HG02973 (cell line): ENCODE measurements at regions not wholly inside any gene's neighbourhood (a gene's known extent, or its start where the extent isn't known, plus 50 kb on each side); places are given as distances from the start of the nearest gene placed in this dataset.
"Not testable (repeated sequence)": the region's sequence is repeated elsewhere in the genome, so short reads cannot be mapped to it uniquely, and the experiment has no call there.

Experiments
- ATAC-seq: cut with Tn5 transposase; IDR thresholded peaks from one replicate; pipeline ENCODE4 v1.9.1; 2021; ENCODE audit warnings: moderate library complexity; ENCODE audit not compliant: unreplicated experiment

GRCh38 chr7:79965946-79966345 is 168.7 kb upstream of the GNAI1 start:
- no peak for ATAC-seq

GRCh38 chr7:79964463-79964862 is 170.2 kb upstream of the GNAI1 start:
- ATAC-seq = no peak

GRCh38 chr7:79953130-79953529 is 181.5 kb upstream of the GNAI1 start:
- no peak for ATAC-seq

GRCh38 chr7:79952399-79952798 is 182.2 kb upstream of the GNAI1 start:
- no peak for ATAC-seq

GRCh38 chr7:79951415-79951814 is 183.2 kb upstream of the GNAI1 start:
- ATAC-seq = no peak

- no peak for ATAC-seq
These were observed 184.9 kb upstream of the GNAI1 start for GRCh38 chr7:79949778-79950177.

- no peak for ATAC-seq
These were observed 198.2 kb upstream of the GNAI1 start for GRCh38 chr7:79936281-79936983.

- ATAC-seq = no peak
These were observed 199.9 kb upstream of the GNAI1 start for GRCh38 chr7:79934727-79935126.

GRCh38 chr7:79933144-79933543 is 201.5 kb upstream of the GNAI1 start:
- no peak for ATAC-seq

GRCh38 chr7:79930604-79931003 is 204.0 kb upstream of the GNAI1 start:
- no peak for ATAC-seq

GRCh38 chr7:79927116-79927515 is 207.5 kb upstream of the GNAI1 start:
- no peak for ATAC-seq

- no peak for ATAC-seq
These were observed 210.7 kb upstream of the GNAI1 start for GRCh38 chr7:79923953-79924352.

- ATAC-seq = no peak
These were observed 211.7 kb upstream of the GNAI1 start for GRCh38 chr7:79922894-79923293.

- ATAC-seq = no peak
These were observed 212.7 kb upstream of the GNAI1 start for GRCh38 chr7:79921976-79922375.

GRCh38 chr7:79918632-79919031 is 216.0 kb upstream of the GNAI1 start:
- ATAC-seq = not testable (repeated sequence)

- not testable (repeated sequence) for ATAC-seq
These were observed 219.3 kb upstream of the GNAI1 start for GRCh38 chr7:79915346-79915745.

- no peak for ATAC-seq
These were observed 222.4 kb upstream of the GNAI1 start for GRCh38 chr7:79912213-79912633.

- ATAC-seq = no peak
These were observed 223.2 kb upstream of the GNAI1 start for GRCh38 chr7:79911420-79911819.

GRCh38 chr7:79909176-79909575 is 225.5 kb upstream of the GNAI1 start:
- no peak for ATAC-seq

GRCh38 chr7:79897166-79897565 is 237.5 kb upstream of the GNAI1 start:
- ATAC-seq = no peak

GRCh38 chr7:79893991-79894390 is 240.6 kb upstream of the GNAI1 start:
- ATAC-seq = no peak

- ATAC-seq = no peak
These were observed 251.7 kb upstream of the GNAI1 start for GRCh38 chr7:79882922-79883321.

- no peak for ATAC-seq
These were observed 254.3 kb upstream of the GNAI1 start for GRCh38 chr7:79880312-79880711.
